RPMI7951 (cell line): ENCODE measurements at regions not wholly inside any gene's neighbourhood (a gene's known extent, or its start where the extent isn't known, plus 50 kb on each side); places are given as distances from the start of the nearest gene placed in this dataset.
"Not testable (repeated sequence)": the region's sequence is repeated elsewhere in the genome, so short reads cannot be mapped to it uniquely, and the experiment has no call there.

Experiments
- DNase-seq: peaks from one replicate; pipeline ENCODE4 v3.0.0-alpha.2; 2012; ENCODE audit warnings: low read depth

DNA sequence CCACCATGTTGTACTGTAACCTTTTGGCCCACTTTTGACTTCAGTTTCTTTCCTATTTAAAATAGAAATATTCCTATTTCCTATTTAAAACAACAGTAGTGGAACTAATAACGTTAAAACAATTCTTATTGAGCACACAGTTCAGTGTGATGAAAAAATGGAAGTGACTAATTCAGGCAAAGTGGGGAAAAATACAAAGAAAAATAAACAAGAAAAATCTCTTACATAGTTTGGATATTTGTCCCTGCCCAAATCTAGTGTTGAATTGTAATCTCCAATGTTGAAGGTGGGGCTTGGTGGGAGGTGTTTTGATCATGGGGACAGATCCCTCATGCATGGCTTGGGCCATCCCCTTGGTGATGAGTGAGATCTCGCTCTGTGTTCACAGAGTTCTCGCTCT, 198.1 kb upstream of the CPHXL start:
- DNase-seq = no peak

DNA sequence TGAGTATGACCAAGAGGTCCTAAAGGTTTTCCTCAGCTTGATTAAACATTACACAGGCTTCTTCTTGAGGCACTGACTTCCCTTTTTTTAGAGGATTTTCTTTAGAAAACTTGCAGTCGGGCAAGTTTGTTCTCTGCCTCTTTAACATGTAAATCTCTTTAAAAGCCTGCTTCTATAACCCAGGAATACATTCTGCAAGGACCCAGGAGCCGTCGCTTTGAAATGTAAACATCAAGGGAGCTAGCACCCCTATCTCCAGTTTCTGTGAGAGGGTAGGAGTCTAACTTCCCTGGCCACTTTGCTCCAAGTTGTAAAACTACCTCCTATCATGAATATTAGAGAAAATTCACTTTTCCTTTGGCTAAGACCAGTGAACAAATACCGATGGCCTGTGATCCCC, 201.5 kb upstream of the CPHXL start:
- DNase-seq = no peak

DNA sequence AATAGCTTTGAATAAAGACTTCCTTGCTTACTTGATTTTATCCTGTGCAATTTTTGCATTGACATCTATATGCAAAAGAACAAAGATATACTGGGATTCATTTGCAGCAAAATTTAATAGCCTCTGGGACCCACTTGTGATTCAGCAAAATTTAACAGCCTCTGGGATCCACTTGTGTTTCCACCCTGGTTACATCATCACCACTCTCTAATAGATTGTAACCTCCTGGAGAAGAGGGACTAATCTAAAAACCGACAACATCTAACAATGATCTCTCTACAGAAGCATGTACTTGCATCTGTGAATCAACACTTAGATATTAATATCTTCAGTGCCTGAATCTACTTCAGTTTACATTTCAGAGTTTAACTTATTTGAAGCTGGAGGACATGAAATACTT, 202.0 kb upstream of the CPHXL start:
- no peak for DNase-seq

DNA sequence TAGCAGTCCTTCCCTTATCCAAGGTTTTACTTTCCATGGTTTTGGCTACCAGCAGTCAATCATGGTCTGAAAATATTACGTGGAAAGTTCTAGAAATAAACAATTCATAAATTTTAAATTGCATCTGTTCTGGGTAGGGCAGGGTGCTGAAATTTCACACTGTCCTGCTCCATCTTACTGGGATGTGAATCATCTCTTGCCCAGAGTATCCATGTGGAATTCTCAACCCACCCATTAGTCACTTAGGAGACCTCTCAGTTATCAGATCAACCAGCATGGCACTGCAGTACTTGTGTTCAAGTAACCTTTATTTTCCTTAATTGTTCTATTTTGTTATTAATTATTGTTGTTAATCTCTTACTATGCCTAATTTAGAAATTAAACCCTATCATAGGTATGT, 202.8 kb upstream of the CPHXL start:
- DNase-seq = no peak

DNA sequence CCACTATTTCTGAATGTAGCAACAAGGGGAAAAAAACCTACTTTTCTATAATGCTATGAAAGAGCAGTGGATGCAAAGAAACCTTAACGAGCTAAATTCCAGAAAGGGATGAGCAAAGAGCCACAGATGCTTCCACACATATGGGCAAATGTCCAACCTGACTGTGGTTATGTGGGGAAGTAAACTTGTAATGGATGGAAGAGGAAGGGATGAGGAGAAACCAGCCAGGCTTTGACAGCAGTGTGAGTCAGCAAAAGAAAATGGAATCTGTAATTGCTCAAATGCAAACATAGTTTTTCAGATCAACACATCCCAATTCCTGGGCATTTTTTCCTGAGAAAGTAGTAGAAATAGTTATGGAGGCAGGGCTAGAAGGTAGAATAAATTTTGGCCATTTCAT, 204.8 kb upstream of the CPHXL start:
- DNase-seq = peak; percentile 24

DNA sequence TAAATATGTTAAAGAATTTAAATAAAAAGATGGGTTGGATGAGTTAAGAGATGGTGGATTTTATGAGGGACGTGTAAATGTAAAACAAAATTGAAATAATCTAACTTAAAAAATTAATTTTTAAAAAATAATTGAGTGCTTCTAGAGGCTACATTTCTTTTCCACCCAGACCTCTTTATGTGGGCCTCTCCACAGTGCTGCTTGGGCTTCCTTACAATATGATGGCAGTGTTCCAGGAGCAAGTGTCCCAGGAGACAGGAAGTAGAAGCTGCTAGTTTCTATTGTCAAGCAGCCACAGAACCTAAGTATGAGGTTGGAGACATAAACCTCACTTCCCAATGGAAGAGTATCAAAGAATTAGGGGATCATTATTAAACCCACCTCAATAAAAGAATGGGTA, 205.7 kb upstream of the CPHXL start:
- DNase-seq = peak; percentile 0

DNA sequence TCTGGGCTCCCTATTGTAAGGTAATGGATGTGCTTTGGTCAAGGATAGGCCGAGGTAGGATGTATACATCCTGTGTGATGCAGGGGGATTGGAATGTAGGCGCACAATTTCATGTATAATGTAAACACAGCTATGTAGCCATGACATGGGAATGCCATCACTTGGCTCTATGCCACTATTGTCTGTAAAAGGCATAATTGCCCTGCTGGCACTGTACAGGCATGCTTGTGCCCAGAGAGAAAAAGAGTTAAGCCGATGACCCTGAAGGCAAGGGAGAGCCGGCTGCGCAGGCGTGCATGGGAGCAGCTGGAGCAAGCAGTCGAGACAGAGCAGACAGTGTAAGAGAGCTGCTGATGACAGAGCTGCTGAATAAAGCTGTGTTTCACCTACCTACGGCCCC, 212.5 kb upstream of the CPHXL start:
- DNase-seq = peak; percentile 0

DNA sequence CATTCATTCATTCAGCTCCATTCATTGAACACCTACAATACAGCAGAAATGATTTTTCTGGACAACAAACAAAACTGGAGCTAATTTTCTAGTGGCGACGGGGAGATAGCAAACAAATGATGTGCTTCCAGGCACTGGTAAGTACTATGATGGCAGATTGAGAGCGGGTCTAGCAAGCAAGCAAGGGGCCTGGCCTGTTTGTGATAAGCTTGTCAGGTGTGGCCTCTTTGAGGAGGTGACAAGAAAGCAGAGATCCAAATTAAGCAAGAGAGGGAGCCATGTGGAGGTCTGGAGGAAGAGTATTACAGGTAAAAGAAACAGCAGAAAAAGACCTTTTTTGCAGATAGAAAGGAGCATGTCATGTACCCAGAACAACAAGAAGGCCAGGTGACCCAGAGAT, 216.1 kb upstream of the CPHXL start:
- no peak for DNase-seq

DNA sequence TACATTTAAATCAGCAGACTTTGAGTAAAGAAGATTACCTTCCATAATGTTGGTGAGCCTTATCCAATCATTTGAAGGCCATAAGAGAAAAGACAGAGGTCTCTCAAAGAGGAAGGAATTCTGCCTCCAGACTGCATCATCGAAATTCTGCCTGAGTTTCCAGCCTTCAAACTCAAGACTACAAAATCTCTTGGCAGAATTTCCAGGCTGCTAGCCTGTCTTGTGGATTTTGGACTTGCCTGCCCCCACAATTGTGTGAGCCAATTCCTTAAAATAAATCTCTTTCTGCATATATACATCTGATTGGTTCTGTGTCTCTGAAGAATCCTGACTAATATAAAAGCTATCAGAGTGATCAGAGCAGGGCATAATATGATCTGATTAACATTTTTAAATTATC, 216.6 kb upstream of the CPHXL start:
- DNase-seq = no peak

DNA sequence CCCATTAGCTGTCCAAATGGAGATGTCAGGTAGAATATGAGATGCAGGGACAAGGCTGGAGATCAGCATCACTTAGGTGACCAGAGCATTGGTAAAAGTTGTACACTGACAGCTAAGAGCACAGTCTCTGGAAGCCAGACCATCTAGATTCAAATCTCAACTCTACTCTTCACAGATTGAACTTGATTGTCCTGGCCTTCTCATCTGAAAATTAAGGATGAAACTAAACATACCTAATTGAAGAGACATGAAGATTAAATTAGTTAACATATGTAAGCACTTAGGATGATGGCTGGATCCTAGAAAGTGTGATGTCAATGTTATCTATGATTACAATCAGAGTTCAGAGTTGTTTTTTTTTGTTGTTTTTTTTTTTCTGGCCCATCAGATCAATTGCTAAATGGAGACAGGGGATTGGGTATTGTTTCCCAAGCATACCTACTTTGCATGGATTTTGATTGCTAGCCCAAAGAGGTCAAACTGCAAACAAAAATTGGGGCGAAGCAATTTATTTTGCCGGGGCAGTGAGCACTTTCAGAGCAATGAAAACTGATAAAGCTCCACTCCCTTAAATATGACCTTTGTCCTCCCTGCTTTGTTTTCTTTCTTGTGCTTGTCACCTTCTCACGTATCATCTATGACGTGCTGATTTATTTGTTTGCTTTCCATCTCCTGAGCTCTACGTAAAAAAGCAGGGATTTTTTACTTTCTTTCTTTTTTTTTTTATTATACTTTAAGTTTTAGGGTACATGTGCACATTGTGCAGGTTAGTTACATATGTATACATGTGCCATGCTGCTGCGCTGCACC, 217.6 kb upstream of the CPHXL start:
- no peak for DNase-seq

DNA sequence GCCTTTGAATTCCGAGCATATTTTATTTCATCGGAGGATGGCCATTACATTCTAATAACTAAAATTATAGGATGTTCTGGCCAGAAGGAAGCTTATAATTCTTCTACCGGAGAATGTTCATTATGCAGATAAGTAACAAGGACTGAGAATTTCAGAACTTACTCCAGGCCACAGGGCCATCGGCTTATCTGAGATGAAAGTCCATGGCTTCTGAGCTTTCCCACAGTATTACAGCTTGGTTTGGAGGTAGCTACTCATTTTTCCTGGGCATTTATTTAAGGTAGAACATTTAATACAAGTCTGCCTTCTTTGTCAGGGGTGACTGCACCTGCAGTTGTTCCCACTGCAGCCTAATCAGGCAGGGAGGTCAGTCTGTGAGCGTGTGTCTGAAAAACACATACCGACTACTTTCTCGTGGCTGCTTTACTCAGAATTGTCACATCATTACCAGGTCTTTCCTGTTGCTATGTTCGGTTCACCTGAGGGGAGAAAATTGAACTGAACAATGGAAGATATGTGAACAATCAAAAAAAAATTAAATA, 219.7 kb upstream of the CPHXL start:
- no peak for DNase-seq

DNA sequence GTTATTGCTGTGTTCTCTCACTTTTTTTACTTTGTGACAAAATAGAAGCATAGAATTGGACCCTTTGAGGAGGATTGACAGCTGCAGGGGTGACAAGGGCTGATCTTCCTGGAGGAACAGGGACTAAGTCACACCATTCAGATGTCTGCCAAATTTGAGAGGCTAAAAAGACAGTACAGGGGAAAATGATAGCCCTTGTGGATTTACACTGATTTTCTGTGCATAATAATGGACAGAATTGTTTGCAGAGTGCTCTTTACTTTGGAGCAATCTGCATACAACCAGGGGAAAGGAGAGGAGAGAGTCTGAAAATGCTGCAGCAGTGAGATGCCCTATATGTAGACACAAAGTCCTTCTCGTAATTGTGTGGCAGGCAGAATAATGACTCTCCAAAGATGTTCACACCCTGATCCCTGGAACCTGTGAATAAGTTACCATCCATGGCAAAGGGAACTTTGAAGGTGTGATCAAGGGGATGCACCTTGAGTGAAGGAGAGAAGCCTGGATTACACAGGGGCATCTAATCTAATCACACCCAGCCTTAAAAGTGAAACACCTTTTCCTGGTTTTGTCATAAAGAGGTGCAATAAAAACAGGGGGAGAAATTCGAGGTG, 221.4 kb upstream of the CPHXL start:
- no peak for DNase-seq

DNA sequence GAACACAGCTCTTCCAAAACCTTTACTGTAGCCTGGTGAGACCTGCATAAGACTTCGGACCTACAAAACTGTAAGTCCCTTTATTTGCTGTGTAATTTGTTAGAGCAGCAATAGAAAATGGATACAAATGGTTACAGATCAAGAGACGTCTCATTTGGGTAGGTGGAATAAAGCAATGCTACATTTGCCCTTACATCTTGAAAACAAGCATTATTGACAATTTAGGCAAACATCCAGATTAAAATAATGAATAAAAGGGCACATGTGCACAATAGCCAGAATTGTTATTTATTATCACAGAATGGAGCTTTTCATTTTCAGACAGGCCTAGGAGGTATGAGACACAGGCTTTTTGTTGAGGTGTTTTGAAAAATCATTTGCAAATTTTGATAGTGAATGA, 222.2 kb upstream of the CPHXL start:
- no peak for DNase-seq

DNA sequence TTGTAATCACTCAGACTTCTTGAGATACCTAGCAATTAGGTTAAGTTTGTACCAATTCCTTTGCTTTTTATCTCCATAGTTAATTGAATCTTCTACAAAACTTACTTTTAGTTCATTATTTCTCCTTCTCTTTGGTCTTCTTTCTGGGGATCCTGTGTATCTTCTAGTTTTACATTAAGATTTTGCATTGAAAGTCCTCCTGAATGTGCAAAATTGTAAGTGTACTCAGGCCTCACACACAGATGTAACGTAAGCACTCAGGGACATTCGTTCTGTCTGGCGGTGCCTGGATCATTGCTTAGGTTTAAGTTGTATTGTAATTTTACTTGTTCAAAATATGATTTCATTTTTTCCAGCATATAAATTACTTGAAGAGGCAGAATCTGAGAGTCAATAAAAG, 222.6 kb upstream of the CPHXL start:
- DNase-seq = no peak

DNA sequence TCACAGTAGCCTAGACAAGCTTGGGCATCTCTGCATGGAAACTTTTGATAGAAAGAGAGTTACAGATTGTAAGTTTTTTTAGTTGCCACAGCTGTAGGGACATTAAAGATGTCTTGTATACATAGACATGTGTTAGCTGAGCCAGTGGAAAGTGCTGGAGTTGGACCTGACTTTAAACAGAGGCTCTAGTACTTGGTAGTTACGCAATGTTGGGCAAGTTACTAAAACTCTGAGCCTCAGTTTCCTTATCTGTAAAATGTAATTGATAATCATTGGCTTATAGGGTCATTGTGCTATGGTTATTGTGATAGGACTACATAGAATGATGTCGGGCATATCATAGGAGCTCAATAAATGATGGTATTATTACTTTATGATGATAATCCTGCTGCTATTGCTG, 225.8 kb upstream of the CPHXL start:
- no peak for DNase-seq

DNA sequence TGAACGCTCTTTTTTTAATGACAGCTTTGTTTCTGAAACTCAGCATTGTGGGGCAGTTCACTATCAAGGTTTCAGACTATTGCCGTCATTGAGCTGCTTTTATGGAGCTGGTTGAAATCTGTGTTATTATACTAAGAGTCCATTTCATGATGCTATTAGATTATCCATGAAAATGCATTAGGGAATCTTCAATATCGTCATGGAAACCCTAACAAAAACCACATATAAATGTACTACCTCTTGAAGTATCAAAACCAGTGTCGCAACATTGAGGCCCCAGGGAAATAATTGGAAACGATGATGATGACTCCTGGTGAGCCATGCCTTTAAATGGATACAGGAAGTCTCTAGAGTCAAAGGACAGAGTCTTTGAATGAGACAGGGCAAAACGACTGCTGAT, 231.6 kb upstream of the CPHXL start:
- DNase-seq = no peak

DNA sequence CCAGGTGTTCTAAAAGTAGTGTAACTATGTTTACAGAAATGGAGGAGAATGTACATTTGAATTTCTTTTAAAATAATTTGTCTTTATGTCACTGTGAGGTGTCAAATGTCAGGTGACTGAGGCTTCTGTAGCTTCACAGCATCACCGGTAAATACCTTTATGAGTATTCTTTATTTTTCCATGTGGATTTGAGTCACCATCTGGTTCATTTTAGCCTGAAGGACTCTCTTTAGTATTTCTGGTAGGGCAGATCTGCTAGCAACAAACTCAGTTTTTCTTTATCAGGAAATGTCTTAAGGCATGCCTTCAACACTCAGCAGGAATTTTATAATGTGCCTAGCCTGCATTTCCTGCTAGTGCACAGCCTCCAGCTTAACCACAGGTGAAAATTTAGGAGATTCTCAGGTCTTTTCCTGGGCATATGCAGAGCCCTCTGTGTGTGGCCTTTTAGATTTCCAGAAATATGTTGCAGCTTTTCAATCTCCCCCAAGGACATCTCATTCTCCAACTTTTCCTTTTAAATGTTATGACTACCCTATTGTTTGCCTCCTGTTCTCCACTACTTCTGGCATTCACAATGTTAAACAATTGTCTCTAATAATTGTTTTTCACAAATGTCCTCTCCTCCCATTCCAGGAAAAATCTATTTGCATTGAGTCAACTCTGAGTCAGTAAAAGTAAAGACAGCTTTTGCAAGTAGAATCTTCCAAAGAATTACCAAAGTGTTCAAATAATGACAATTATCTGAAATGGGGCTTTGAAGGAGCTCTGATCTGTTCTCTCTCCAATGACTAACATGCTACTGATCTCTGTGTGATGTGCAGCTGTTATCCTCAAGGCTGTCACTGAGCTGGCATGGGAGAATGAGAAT, 239.4 kb upstream of the CPHXL start:
- DNase-seq = no peak

DNA sequence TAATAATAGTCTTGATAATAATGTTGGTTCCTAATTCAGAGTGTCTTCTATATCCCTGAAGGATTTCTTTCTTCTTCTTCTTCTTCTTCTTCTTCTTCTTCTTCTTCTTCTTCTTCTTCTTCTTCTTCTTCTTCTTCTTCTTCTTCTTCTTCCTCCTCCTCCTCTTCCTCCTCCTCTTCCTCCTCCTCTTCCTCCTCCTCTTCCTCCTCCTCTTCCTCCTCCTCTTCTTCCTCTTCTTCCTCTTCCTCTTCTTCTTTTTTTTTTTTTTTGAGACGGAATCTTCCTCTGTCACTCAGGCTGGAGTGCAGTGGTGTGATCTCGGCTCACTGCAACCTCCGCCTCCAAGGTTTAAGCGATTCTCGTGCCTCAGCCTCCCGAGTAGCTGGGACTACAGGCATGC, 242.8 kb upstream of the CPHXL start:
- not testable (repeated sequence) for DNase-seq

DNA sequence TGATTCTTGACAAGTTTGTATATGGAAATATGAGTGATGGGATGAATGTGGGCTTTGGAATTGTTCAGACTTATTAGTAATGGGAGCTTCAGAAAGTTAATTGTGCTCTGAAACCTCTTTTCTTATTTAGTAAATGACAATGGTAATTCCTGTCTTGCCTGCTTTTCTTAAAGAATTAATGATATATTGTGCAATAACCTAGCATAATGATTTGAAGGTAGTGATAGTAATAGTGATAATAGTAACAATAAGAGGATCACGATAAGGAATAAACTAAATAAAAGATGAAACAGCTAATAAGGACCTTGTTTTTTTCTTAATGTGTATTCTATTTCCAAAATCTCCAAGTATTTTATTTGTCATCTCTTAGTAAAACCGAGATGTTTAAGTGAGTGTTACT, 245.0 kb upstream of the CPHXL start:
- DNase-seq = no peak

DNA sequence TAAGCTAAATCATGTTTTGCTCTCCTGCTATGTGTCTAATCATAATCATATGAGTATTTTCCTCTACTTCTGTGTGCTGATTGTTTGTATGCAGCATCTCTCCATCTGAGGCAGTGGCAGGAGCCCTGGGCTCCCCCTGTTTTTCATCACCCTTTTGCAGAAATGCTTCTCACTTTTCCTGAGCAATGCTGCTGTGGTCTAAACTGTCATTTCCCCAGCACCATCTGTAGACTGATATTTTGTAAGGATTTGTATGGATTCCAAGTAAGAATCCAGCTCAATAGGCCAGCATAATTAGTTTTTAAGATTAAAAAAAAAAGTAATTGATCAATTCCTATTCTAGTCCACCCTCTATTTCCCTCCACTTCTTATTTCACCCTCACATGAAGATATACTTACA, 257.0 kb upstream of the CPHXL start:
- DNase-seq = no peak

DNA sequence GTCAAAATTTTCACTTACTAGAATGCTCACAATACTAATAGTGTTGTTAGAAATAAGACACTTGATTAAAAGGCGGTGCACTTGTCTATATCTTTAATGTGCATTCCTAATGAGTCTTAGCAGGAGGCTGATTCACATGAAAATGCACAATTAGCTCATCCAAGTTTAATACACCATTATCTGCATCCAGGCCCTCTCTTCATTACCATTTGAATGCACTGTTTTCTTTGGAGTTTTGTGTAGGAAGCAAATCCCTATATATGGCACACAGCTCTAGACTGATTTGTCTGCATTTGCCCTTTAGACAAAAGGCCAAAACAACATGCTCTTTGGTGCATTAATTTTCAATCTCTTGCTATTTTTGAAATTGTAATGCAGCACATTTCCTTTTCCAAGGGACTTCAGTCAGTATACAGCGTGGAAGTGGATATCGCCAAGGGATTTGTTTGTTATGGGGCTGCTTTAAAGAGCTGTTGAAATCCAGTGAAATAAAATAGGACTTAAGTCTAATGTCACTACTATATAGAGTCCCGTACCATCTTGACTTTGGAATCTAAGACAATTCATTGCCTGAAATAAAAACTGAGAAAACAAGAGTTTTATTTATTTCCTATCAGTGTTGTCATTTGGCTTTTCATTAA, 257.6 kb upstream of the CPHXL start:
- DNase-seq = no peak

DNA sequence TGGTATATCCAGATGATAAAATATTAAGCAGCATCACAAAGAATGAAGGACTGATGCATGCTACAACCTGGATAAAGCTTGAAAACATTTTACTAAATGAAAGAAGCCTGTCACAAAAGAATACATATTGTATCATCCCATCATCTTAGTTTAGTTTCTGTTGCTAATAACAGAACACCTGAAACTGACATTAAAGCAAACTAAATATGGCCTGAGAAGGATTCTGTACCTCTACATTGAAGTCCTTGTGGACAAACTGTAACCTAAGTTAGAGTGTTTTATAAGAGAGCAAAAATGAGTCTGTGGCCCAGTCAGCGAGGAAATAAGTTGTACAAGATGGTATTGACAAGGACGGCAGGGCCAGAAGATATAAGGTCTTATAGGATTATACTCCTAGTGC, 261.0 kb upstream of the CPHXL start:
- no peak for DNase-seq
